GM19467 (cell line): ENCODE measurements at regions not wholly inside any gene's neighbourhood (a gene's known extent, or its start where the extent isn't known, plus 50 kb on each side); places are given as distances from the start of the nearest gene placed in this dataset.

Experiments used
- ATAC-seq: cut with Tn5 transposase; IDR thresholded peaks from one replicate; pipeline ENCODE4 v1.9.1; 2021; ENCODE audit warnings: mild to moderate bottlenecking, moderate library complexity; ENCODE audit not compliant: unreplicated experiment

DNA sequence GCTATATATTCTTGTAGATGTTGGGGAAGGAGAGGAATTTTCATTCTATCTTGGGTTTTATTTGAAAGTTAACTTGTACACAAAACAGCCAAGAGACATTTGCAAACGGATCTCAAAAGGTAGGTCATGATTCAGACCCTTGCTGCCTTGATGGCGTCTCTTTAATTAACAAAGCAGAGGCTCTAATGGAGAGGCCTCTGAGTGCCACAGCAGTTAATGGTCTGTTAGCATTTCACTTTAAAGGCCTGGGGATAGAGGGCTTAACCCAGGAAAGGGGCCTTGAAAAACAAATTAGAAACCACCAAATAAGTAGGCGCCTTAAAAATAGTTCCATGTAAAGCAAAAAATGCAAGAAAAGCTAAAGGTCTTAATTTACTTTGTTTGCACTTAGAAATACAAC, 836.9 kb upstream of the CELF4 start:
- ATAC-seq: no peak

DNA sequence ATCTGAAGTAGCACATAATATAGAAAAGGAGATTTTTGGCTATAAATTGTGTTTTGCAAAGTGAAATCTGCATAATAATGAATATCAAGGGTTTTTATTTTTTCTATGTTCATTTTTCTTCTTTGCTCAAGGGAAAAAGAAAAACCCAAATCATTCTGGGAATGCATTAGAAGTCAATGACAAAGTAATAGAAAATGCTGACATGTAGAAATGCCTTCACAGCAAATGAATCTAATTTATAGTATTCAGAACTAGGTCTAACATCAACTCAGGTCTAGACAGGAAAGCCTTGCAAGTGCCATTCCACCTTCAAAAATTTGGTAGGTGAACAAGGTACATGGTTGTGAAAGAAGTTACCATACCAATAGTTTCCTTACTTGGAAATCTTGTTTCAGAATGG, 831.5 kb upstream of the CELF4 start:
- no peak for ATAC-seq

DNA sequence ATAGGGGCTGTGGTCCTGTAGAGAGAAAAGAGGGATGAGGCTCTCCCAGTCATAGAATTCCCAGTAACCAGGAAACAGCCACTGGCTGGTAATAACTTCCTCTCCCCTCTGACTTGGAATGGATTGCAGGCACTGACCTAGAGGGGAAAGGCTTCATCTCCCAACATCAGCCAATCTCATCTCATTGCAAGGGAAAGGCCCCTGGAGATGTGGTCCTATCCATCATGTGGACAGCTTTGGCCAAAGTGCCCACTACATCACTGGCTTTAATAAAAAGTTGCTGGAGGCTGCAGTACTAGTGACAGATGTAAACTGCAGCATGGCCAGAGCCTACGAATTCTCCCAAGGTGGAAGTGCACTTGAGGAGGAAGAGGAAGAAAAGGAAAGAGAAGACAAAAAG, 820.5 kb upstream of the CELF4 start:
- no peak for ATAC-seq

DNA sequence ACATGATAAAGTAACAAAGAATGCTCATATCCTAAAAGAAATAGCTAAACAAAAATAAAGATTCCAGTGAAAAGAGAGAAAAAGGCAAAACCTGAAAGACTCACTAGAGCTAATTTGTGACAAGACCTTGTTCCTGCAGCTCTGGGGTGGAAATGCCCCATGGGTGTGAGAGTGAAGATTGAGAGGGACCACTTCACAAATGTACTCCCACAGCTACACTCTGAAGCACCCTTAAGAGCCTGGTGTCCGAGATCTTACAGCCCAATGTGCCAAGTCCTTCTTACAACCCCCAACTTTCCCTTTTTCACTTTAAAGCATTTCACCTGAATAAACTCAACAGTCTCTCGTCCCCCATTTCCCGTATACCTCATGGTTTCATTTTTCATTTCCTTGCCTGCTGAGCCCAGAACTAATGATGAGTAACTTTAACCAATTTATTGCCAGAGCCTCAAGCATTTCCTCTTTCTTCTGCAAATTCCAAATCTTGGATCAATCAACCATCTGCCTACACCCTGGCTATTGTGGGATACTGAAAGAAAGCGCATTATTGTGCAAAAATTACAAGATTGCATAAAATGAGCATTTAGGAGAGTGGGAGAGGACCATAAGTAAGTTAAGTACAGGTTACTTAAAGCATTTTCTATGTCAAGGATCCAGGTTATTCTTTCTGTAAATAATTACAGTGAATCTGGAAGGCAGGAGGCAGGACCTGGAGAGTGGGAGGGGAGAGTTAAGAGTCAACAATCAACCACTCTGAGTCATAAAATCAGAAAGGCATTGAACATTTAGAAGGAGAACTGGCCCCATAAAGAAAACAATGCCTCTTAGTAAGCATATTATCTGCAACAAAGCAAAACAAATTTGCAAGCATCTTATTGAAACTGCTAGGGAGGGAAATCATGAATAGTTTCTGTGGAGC, 804.4 kb upstream of the CELF4 start:
- ATAC-seq: no peak

DNA sequence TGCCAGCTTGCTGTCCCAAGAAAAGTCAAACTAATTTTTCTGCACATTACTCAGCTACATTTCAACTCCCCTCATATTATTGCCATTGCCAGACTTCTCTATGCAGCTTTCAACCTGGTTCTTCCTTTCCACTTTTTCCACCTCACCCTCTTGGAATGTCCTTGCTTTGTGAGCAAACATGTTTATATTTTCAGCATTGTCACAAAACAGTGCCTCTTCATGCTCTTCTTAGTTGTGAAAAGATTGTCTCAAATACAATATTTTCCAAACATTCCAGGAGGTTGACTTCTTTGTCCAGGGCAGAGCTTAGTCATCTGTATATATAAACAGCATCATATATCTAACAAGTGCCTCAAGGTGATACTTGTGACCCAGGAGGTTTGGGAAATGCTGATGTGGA, 803.3 kb upstream of the CELF4 start:
- no peak for ATAC-seq

DNA sequence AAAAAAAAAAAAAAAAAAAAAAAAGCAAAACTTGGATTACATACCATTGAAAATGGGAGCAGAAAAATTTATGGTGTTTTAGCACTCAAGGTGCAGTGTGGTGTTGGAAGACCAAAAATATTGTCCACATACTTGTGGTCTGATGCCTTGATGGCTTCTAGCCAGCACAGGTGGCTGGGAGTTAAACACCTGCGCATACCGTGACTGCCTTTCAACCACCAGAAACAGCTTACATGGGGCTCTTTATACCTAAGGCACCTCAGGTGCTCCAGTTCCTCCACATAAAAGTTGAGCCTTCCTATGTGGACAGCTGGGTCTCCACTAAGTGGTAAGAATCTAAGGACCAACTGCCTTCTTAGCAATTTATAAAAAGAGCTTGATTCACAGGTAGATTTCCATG, 802.6 kb upstream of the CELF4 start:
- no peak for ATAC-seq

DNA sequence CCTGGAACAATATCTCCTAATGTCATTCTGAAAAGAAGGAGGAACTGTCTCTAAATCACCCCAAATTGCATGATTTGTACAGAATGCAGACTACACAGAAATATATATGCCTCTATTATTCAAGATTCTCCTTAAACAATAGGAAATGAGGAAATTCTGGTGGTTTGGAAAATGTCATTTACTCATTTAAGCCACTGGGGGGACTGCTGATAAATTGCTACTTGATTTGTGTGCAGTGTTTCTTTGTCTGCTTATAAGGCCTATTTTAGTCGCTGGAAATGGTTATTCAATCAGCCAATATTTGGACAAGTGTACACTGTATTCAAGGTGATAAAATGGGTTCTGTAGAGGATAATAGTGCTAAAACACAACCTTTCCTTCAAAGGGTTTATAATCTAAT, 801.9 kb upstream of the CELF4 start:
- ATAC-seq: no peak

DNA sequence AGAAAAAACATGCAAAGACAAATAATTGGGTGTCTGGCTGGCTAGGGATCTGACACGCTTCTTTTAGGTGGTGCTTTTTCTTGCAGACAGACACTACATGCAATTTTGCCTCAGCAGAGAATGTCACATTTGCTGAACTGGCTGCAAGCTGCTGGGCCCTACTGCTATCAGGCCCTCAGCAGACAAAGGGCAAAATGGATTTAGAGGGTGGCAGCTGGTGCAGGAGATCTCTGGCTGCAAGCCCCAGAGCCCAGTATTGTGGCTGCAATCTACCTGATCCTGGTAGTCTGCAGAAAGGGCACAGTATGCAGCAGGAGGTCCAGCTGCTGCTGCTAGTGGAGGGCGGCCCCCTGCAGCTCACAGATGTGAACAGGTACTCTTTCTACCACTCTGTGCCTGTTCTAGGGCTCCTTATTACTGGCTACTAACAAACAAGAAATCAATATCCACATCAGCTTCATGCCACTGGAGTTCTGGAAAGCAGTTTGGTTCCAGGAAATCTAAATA, 796.7 kb upstream of the CELF4 start:
- ATAC-seq: no peak

DNA sequence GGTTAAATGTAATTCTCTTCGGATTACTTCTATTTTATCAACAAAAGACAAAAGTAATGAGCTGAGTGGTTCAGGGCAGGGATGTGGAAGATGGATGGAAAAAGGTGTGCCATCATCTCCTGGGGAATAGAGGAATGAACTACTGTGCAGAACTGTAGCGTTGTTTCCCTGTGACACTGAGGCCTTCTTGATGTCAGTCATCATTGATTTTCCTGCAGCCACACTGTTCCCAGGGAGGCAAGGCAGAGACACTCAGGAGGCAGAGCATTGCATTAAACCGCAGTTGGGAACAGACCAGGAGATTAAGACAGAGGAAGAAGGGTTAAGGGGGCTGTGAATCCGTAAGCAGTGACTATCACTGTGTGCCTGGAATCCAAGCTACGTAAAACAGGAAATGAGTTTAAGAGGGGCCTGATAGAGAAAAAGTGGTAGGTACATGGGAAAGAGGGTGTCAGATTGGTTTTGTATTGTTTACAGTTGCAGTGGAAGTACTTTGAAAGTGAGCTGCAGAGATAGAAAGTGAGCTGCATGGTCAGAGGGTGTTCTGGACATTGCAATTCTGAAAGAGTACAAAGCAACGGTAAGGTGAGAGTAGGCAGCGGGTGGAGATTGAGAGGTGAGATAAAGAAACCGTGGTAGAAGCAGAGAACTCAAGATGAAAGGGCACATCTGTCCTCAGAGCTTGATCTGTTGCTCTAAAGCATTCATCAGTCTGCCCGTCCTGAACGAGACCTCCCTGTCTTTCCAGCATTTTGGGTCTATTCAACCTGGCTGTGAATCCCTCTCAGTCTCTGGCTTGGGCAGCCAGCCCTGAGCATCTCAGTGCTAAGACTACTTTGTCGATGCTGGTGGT, 793.4 kb upstream of the CELF4 start:
- no peak for ATAC-seq

DNA sequence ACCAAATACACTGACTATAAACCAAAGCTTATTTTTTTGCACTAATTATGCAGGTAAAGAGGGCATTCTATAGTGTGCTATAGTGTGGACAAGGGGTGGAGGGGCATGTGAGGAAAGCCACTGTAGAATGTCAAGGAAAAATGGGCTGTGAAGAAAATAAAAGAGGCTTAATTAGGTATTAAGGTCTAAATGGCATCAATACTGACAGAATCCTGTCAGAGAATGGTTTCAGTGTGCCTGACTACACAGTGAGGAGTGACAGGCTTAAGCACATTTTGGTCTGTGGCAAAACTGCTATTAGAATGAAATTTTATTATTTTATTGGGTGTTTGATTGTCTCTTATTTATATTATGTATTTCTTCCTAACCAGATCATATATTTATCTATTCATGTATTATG, 787.6 kb upstream of the CELF4 start:
- no peak for ATAC-seq

DNA sequence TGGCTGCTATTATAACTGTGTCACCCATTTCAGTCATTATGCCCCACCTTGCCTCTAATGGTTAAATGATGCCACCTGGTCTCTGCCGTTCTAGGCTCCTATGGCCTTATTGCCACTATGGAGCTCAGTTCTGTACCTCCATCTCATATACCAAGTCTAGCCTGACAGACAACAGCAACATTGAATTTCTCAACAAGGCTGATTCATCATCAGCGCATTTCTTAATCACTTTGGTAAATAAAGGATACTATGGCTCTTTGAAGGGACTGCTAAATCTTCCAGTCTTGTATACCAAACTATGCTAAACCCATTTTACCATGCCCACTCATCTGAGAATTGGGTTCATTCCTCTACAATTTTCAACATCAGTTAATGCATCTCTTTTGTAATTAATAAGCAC, 784.5 kb upstream of the CELF4 start:
- ATAC-seq: no peak

DNA sequence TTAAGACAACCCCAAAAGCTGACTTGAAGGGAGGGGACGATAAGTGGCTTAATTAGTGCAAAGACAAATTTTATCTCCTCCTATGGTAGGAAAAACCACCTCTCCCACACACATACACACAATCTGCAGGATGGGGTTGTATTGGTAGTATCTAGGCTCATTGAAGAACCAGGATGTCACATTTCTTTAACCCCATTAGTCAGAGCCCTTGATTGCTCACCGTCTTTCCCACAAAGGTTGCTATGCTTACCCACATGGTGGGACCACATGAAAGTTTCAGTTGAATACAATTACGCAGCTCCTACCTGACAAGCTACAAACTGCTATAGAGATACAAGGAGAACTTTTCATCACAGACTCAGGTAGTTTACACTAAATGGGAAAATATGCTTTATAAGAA, 765.0 kb upstream of the CELF4 start:
- ATAC-seq: no peak

DNA sequence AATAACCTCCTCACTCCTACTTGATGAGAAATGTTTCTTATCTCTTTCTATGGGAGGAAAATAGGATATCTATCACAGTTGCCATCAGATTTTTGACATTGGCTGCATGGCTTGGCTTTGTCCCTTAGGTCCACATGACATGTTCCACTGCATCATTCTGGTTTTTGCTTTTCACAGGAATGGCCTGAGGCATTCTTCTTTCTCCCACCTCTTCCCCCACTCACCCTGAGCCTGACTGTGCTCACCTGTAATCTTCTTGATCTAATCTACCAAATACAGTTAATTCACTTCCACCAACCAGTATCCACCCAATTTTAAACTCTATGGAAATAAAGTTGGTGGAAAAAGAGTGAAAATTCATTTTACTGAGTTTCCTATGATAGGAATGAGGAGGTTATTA, 763.5 kb upstream of the CELF4 start:
- ATAC-seq: no peak

DNA sequence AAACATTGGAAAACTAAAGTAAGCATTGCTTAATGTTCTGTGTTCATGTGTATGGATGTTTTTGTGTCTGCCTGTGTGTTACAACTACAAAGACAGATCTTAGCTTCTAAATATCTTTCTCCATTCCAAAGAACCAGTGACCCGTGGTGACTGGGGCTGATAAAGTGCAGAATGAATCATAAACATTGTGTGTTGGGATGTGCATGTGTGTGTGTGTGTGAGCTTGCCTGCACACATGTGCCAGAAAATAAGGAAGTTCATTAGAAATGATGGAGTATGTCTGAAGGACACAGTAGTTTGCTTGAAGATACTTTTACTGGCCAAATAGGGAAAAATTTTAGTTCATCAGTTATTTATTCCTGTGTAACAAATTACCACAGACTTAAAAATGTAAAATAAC, 756.6 kb upstream of the CELF4 start:
- ATAC-seq: no peak

DNA sequence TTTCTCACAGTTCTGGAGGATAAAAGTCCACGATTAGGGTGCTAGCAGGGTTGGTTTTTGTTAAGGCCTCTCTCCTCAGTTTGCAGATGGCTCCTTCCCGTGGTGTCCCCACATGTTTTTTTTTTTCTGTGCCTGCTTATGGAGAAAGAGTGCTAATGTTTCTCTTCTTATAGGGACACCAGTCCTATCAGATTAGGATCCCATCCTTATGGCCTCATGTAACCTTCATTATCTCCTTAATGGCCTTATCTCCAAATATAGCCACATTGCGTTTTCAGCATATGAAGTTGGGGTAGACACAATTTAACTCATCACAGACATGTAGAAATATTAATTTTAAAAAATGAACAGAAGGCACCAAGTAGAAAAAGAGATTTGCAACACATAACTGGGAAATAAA, 755.7 kb upstream of the CELF4 start:
- ATAC-seq: no peak

DNA sequence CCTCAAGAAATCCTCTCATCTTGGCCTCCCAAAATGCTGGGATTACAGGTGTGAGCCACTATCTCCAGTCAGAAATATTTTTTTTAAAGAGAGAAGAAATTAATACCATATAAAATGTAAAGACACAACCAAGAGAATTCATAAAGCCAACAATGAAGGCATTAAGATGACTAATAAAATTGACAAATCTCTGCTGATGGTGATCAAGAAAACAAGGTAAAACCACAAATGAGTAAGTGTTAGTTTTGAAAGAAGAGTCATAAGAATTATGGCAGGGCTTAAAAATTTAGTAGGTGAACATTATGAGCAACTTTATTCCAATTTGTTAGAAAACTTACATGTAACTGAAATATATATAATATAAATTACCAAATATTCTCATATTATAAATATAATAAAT, 752.8 kb upstream of the CELF4 start:
- ATAC-seq: no peak

DNA sequence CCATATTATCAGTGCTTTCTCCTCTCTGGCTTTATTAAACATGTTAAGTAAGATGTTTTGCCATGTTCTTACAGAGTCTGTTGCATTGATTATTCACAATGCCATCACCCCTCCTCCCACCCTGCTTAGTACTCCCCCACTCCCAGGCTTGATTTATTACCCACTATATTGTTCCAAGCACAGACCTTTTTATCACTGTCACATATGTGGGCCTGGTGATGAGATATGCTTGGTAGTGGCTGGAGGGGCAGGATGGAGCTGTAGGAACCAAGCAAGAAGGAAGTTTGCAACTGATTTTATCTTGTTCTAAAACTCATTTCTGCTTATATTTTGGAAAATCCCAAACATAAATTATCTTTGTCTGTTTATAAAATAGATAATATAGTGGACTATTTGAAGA, 748.2 kb upstream of the CELF4 start:
- no peak for ATAC-seq

DNA sequence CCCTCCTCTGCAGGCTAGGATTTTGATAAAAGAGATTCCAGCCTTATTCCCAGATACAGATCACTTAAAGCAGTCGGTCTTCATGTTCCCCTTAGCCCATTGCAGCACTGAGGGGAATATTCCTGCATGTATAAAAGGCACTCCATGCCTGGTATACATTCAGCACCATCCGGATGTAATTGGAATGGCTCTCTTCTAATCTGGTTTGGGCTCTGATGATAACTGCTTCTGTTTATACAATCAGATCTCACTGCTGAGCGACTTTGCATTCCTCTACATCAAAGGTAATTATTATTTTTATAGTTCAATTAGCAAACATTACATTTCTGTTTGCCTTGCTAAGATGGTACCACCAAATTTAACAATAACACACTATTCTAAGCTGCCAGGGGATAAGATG, 746.9 kb upstream of the CELF4 start:
- ATAC-seq: no peak

DNA sequence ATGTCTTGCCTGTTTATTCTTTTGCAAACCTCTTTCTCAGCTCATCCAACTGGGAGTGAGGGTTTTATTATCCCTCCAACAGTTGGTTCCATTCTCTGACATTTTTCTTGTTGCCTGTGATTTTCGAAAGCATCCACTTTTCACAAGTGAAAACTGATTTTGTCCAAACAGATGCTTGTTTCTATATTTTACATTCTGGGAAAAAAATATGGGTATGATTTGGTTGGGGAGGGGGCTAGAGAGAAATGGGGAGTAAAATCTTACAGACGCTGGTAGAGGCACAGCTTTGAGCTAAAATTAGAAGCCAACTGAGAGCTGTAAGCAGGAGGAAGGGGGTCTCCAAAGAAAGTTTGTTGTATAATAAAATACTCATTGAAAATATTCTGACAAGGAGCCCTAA, 745.3 kb upstream of the CELF4 start:
- no peak for ATAC-seq

DNA sequence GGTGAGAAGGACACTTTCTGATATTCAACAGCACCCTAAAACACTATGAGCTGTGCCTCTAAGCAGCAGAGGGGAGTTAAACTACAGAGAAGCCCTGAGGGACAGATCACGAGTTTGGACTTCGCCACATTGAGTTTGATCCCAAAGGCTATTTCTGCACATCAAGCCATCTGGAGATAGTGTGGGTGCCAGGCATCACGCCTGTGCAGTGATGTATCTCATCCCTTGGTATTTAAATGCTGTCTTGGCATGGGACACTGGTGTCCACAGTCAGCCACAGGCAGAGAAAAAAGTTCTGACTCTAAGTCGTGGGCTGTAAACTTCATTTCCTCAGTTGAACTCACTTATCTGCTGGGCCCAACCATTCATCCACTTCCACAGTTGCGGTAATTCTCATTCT, 742.3 kb upstream of the CELF4 start:
- ATAC-seq: no peak

DNA sequence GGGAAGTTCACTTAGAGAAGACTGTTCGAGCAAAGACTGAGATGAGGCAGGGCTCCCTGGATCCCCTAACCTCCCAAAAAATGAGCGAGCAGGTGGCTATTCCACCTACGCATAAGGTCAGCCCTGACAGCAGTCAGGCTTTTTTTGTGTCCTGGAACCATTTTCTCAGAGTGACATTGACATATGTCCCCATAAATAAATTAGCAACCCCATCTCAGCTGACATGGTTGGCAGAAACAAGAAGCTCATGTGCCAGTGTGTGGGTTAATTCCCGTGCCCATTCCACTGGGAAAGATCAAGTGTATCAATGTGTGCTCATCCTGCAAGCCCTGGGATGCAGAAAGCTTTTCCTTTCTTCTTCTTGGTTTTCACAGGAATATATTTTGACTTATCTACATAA, 740.4 kb upstream of the CELF4 start:
- ATAC-seq: no peak

DNA sequence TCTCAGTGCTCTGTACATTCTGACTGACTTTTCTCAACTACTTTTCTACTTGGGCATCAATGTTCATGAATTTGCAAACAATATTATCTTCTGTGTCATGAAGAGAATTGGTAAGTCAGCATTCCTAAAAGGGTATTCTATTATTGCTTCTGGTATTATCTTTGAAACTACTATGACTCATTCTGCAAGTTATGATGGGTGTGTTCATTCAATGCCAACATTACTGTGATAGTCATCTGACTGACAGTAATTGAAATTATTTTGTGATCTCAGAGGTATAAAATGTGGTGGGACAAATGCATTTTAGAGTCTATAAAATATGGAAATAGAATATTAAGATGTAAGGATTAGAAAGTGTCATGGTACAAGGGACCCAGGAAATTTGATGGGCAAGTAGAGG, 736.0 kb upstream of the CELF4 start:
- ATAC-seq: no peak
